ENCODE measurements at regions not wholly inside any gene's neighbourhood (a gene's known extent, or its start where the extent isn't known, plus 50 kb on each side); places are given as distances from the start of the nearest gene placed in this dataset.

GRCh38 chr6:146968041-146968760 lies 236.0 kb upstream of the STXBP5 start:
- TF ChIP-seq POLR2A (IDR thresholded peaks at IDR 0.05) (no peak), POLR2AphosphoS5 (IDR thresholded peaks at IDR 0.05) (no peak)
- TF ChIP-seq, protein P1, sequence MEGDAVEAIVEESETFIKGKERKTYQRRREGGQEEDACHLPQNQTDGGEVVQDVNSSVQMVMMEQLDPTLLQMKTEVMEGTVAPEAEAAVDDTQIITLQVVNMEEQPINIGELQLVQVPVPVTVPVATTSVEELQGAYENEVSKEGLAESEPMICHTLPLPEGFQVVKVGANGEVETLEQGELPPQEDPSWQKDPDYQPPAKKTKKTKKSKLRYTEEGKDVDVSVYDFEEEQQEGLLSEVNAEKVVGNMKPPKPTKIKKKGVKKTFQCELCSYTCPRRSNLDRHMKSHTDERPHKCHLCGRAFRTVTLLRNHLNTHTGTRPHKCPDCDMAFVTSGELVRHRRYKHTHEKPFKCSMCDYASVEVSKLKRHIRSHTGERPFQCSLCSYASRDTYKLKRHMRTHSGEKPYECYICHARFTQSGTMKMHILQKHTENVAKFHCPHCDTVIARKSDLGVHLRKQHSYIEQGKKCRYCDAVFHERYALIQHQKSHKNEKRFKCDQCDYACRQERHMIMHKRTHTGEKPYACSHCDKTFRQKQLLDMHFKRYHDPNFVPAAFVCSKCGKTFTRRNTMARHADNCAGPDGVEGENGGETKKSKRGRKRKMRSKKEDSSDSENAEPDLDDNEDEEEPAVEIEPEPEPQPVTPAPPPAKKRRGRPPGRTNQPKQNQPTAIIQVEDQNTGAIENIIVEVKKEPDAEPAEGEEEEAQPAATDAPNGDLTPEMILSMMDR (IDR thresholded peaks at IDR 0.05 in 8 of 11, conservative IDR thresholded peaks at IDR 0.05 in 3 of 11) = no peak

Data from spleen (tissue), 7 donors.